Type B pancreatic cell (in vitro differentiated cells): ENCODE measurements at regions not wholly inside any gene's neighbourhood (a gene's known extent, or its start where the extent isn't known, plus 50 kb on each side); places are given as distances from the start of the nearest gene placed in this dataset.

ENCODE experiments used
- DNase-seq: peaks from one replicate; pipeline ENCODE4 v3.0.0; 2021; ENCODE audit warnings: mixed read lengths; ENCODE audit not compliant: unreplicated experiment; ENCODE audit errors: extremely low spot score
- H3K27ac Mint-ChIP-seq: 2 replicates; pipeline ENCODE4 v1.8.0; 2021; ENCODE audit warnings: mild to moderate bottlenecking, mixed read lengths
- H3K27me3 Mint-ChIP-seq: 2 replicates; pipeline ENCODE4 v1.8.0; 2021; ENCODE audit warnings: mixed read lengths
- H3K36me3 Mint-ChIP-seq: 2 replicates; pipeline ENCODE4 v1.8.0; 2021; ENCODE audit warnings: mixed read lengths
- H3K4me1 Mint-ChIP-seq: one replicate; pipeline ENCODE4 v1.8.0; 2021; ENCODE audit warnings: mixed read lengths; ENCODE audit not compliant: unreplicated experiment
- H3K4me3 Mint-ChIP-seq: 2 replicates; pipeline ENCODE4 v1.8.0; 2021; ENCODE audit warnings: mild to moderate bottlenecking, mixed read lengths
- H3K9me3 Mint-ChIP-seq: 2 replicates; pipeline ENCODE4 v1.8.0; 2021; ENCODE audit warnings: mixed read lengths
- CTCF ChIP-seq: fragments of 200-600 bp; sonication (generic); conservative IDR thresholded peaks from 2 replicates; pipeline ENCODE4 v1.5.0; 2021; ENCODE audit warnings: antibody characterized with exemption, mild to moderate bottlenecking

GRCh38 chr14:98236314-98236713, 1035.7 kb downstream of the BCL11B start:
- Mint-ChIP-seq H3K4me3 (no peak overlapping the region), H3K27ac (no peak overlapping the region), H3K4me1 (no peaks in the 10 kb centered on the region), H3K27me3 (no peaks in the 10 kb centered on the region), H3K9me3 (no peaks in the 10 kb centered on the region), H3K36me3 (no peaks in the 10 kb centered on the region)
- no peak for DNase-seq
- TF ChIP-seq CTCF = no peak

- H3K27ac Mint-ChIP-seq = no peak overlapping the region
Observed at GRCh38 chr14:98237939-98238338, 1034.1 kb downstream of the BCL11B start.

GRCh38 chr14:98240376-98240775, 1031.6 kb downstream of the BCL11B start:
- Mint-ChIP-seq H3K9me3 (no peaks in the 10 kb centered on the region), H3K4me3 (no peak overlapping the region), H3K36me3 (no peaks in the 10 kb centered on the region), H3K27me3 (no peaks in the 10 kb centered on the region), H3K27ac (no peak overlapping the region), H3K4me1 (no peaks in the 10 kb centered on the region)
- no peak for TF ChIP-seq CTCF
- no peak for DNase-seq

More at GRCh38 chr14:98237939-98238338, 1034.1 kb downstream of the BCL11B start:
- Mint-ChIP-seq H3K27me3 (no peaks in the 10 kb centered on the region), H3K4me3 (no peak overlapping the region), H3K4me1 (no peaks in the 10 kb centered on the region), H3K9me3 (no peaks in the 10 kb centered on the region), H3K36me3 (no peaks in the 10 kb centered on the region)
- TF ChIP-seq CTCF = no peak
- no peak for DNase-seq

- Mint-ChIP-seq H3K4me1 (no peaks in the 10 kb centered on the region), H3K4me3 (no peak overlapping the region), H3K27me3 (no peaks in the 10 kb centered on the region), H3K36me3 (no peaks in the 10 kb centered on the region), H3K9me3 (no peaks in the 10 kb centered on the region), H3K27ac (no peak overlapping the region)
- TF ChIP-seq CTCF = no peak
- DNase-seq = no peak
Observed at GRCh38 chr14:98242903-98243302, 1029.1 kb downstream of the BCL11B start.

GRCh38 chr14:98243332-98243731, 1028.7 kb downstream of the BCL11B start:
- H3K4me3 Mint-ChIP-seq = no peak overlapping the region
- H3K27me3 Mint-ChIP-seq = no peaks in the 10 kb centered on the region
- no peaks in the 10 kb centered on the region for H3K9me3 Mint-ChIP-seq
- no peaks in the 10 kb centered on the region for H3K4me1 Mint-ChIP-seq
- DNase-seq = no peak
- H3K36me3 Mint-ChIP-seq = no peaks in the 10 kb centered on the region
- TF ChIP-seq CTCF = no peak
- H3K27ac Mint-ChIP-seq = no peak overlapping the region
